Stimulated activated CD4-positive, alpha-beta T cell treated with anti-CD3 and anti-CD28 coated beads, Interleukin-4, amount 100 ng/mL, for 1 hour (primary cell): ENCODE measurements at regions not wholly inside any gene's neighbourhood (a gene's known extent, or its start where the extent isn't known, plus 50 kb on each side); places are given as distances from the start of the nearest gene placed in this dataset.
"Not testable (repeated sequence)": the region's sequence is repeated elsewhere in the genome, so short reads cannot be mapped to it uniquely, and the experiment has no call there.

Experiments used
- DNase-seq: peaks from one replicate; pipeline ENCODE4 v3.0.0-alpha.2; 2020

- no peak for DNase-seq
These were observed 104.9 kb downstream of the CHIC2 start for GRCh38 chr4:53959343-53960120.

GRCh38 chr4:53956454-53956853, 108.0 kb downstream of the CHIC2 start:
- no peak for DNase-seq

- DNase-seq: no peak
These were observed 108.4 kb downstream of the CHIC2 start for GRCh38 chr4:53956053-53956452.

GRCh38 chr4:53951414-53951813, 113.0 kb downstream of the CHIC2 start:
- no peak for DNase-seq

- DNase-seq: no peak
These were observed 120.9 kb downstream of the CHIC2 start for GRCh38 chr4:53943345-53944085.

GRCh38 chr4:53942712-53943111, 121.7 kb downstream of the CHIC2 start:
- no peak for DNase-seq

- DNase-seq: no peak
These were observed 123.1 kb downstream of the CHIC2 start for GRCh38 chr4:53941331-53941730.

GRCh38 chr4:53939892-53940291, 124.5 kb downstream of the CHIC2 start:
- not testable (repeated sequence) for DNase-seq

GRCh38 chr4:53937918-53938317, 126.5 kb downstream of the CHIC2 start:
- DNase-seq: no peak

GRCh38 chr4:53937327-53937726, 127.1 kb downstream of the CHIC2 start:
- DNase-seq: no peak

- DNase-seq: no peak
These were observed 128.6 kb downstream of the CHIC2 start for GRCh38 chr4:53935780-53936179.

- DNase-seq: no peak
These were observed 131.4 kb downstream of the CHIC2 start for GRCh38 chr4:53932796-53933610.

- no peak for DNase-seq
These were observed 132.9 kb downstream of the CHIC2 start for GRCh38 chr4:53931461-53931961.

- peak; percentile 48 for DNase-seq
These were observed 134.2 kb downstream of the CHIC2 start for GRCh38 chr4:53929955-53930798.

- no peak for DNase-seq
These were observed 135.1 kb downstream of the CHIC2 start for GRCh38 chr4:53929311-53929710.

- DNase-seq: no peak
These were observed 135.6 kb downstream of the CHIC2 start for GRCh38 chr4:53928825-53929224.

GRCh38 chr4:53925050-53925605, 139.3 kb downstream of the CHIC2 start:
- peak; percentile 5 for DNase-seq

- no peak for DNase-seq
These were observed 139.9 kb downstream of the CHIC2 start for GRCh38 chr4:53924333-53925049.

GRCh38 chr4:53923921-53924320, 140.5 kb downstream of the CHIC2 start:
- no peak for DNase-seq

- no peak for DNase-seq
These were observed 142.5 kb downstream of the CHIC2 start for GRCh38 chr4:53921856-53922255.

- DNase-seq: no peak
These were observed 143.5 kb downstream of the CHIC2 start for GRCh38 chr4:53920883-53921282.
